ENCODE measurements at regions not wholly inside any gene's neighbourhood (a gene's known extent, or its start where the extent isn't known, plus 50 kb on each side); places are given as distances from the start of the nearest gene placed in this dataset.
A peak's percentile ranks its signal among the peaks of the same experiment; 100 is the strongest.

- DNase-seq, result no peak
- Histone ChIP-seq H3K36me3 (no peaks in the 10 kb centered on the region), H3K27me3 (no peaks in the 10 kb centered on the region), H3K4me1 (peaks cover 0 to 3% (median 0%) of the 10 kb centered on the region in 3 donors), H3K4me3 (no peak overlapping the region), H3K9me3 (no peaks in the 10 kb centered on the region), H3K27ac (no peak overlapping the region)
- intact Hi-C loops (cut with DNase I), result no loop called here
- no peak for ATAC-seq
- no peak for FAIRE-seq
- no peak for TF ChIP-seq CTCF (IDR thresholded peaks at IDR 0.05)
Measured at GRCh38 chr3:152617609-152618008, 217.3 kb upstream of the P2RY1 start.

GRCh38 chr3:152618529-152618928 is 216.4 kb upstream of the P2RY1 start:
- Histone ChIP-seq H3K4me3 (no peak overlapping the region), H3K4me1 (peaks cover 0 to 3% (median 0%) of the 10 kb centered on the region in 3 donors), H3K27ac (no peak overlapping the region), H3K27me3 (no peaks in the 10 kb centered on the region), H3K9me3 (no peaks in the 10 kb centered on the region), H3K36me3 (no peaks in the 10 kb centered on the region)
- intact Hi-C loops (cut with DNase I), result no loop called here
- WGBS, 2 donors, result 74 to 75% methylated on average over 1 of the region's 1 CpG
- TF ChIP-seq CTCF (IDR thresholded peaks at IDR 0.05), result no peak
- no peak for ATAC-seq
- FAIRE-seq, result peak; percentile 20
- no peak for DNase-seq

GRCh38 chr3:152619691-152620090 is 215.2 kb upstream of the P2RY1 start:
- H3K4me3 ChIP-seq, result no peak overlapping the region
- no peak for FAIRE-seq

GRCh38 chr3:152620395-152620794 is 214.5 kb upstream of the P2RY1 start:
- Histone ChIP-seq H3K36me3 (no peaks in the 10 kb centered on the region), H3K9me3 (no peaks in the 10 kb centered on the region), H3K4me1 (peaks cover 0 to 3% (median 0%) of the 10 kb centered on the region in 3 donors), H3K4me3 (no peak overlapping the region), H3K27me3 (no peaks in the 10 kb centered on the region), H3K27ac (peak overlapping the region in 2 of 4 donors; percentile 6 to 13)
- TF ChIP-seq CTCF (IDR thresholded peaks at IDR 0.05), result no peak
- DNase-seq (no peak), FAIRE-seq (no peak), ATAC-seq (peak in 2 of 4 donors; percentile 58 to 61)
- intact Hi-C loops (cut with DNase I), result no loop called here
- 69 to 83% methylated on average over 3 of the region's 3 CpGs for WGBS, 2 donors

More at GRCh38 chr3:152619691-152620090, 215.2 kb upstream of the P2RY1 start:
- Histone ChIP-seq H3K9me3 (no peaks in the 10 kb centered on the region), H3K27ac (no peak overlapping the region), H3K4me1 (peaks cover 0 to 3% (median 0%) of the 10 kb centered on the region in 3 donors), H3K36me3 (no peaks in the 10 kb centered on the region), H3K27me3 (no peaks in the 10 kb centered on the region)
- DNase-seq (no peak), ATAC-seq (no peak)
- no peak for TF ChIP-seq CTCF (IDR thresholded peaks at IDR 0.05)
- WGBS, 2 donors, result 77 to 81% methylated on average over 3 of the region's 3 CpGs
- intact Hi-C loops (cut with DNase I), result no loop called here

- peaks cover 0 to 3% (median 0%) of the 10 kb centered on the region in 3 donors for H3K4me1 ChIP-seq
- H3K4me3 ChIP-seq, result no peak overlapping the region
- DNase-seq, result peak in 1 of 6 donors; percentile 15
- TF ChIP-seq CTCF (IDR thresholded peaks at IDR 0.05), result no peak
- no peaks in the 10 kb centered on the region for H3K27me3 ChIP-seq
- FAIRE-seq, result no peak
- intact Hi-C loops (cut with DNase I), result no loop called here
- WGBS, 2 donors, result 16 to 22% methylated on average over 8 of the region's 8 CpGs
- no peaks in the 10 kb centered on the region for H3K9me3 ChIP-seq
- H3K27ac ChIP-seq, result peak overlapping the region in 2 of 4 donors; percentile 9 to 51
- no peaks in the 10 kb centered on the region for H3K36me3 ChIP-seq
- peak; percentile 48 to 70 (median 64) for ATAC-seq
Measured at GRCh38 chr3:152621006-152621868, 213.7 kb upstream of the P2RY1 start.
